B cell (primary cell): ENCODE measurements at regions not wholly inside any gene's neighbourhood (a gene's known extent, or its start where the extent isn't known, plus 50 kb on each side); places are given as distances from the start of the nearest gene placed in this dataset.

Experiments used
- ATAC-seq: fragments of 200-7000 bp; cut with Tn5 transposase; one replicate; pipeline ENCODE4 v1.10.0; 2021; ENCODE audit warnings: low read depth, mild to moderate bottlenecking, moderate number of reproducible peaks, moderate library complexity
- CTCF ChIA-PET: fragments of 350-600 bp; sonication (Branson Sonifier 250); formaldehyde crosslinking; loops from one replicate; lab custom pipeline; 2021; ENCODE audit warnings: antibody characterized with exemption, inconsistent platforms; lab: Charles Lee
- POLR2A ChIA-PET: fragments of 350-600 bp; sonication (Branson Sonifier 250); formaldehyde crosslinking; loops from one replicate; lab custom pipeline; 2021; ENCODE audit warnings: antibody characterized with exemption; lab: Charles Lee
- DNase-seq: peaks from one replicate; pipeline ENCODE4 v3.0.0; 2013
- H2AFZ ChIP-seq: 2 replicates; pipeline ENCODE4 v1.6.1; 2012; ENCODE audit warnings: mild to moderate bottlenecking, low read depth, low read length; ENCODE audit not compliant: insufficient read depth, poor library complexity, severe bottlenecking
- H3K27ac ChIP-seq, 2 donors: 1 replicate in 1 of 2; 2 replicates in 1 of 2; pipeline ENCODE4 v1.5.1; 2012 to 2013; ENCODE audit warnings: low read length in 2 of 2, mild to moderate bottlenecking in 2 of 2, moderate library complexity in 1 of 2
- H3K27me3 ChIP-seq, 4 experiments: fragments of 200-600 bp in 1 of 4; sonication (generic) in 1 of 4; replicated peaks in 1 of 4; 1 replicate in 2 of 4; 2 replicates in 2 of 4; pipeline versions ENCODE4 v1.6.1 to v1.7.0; 2013 to 2016; ENCODE audit warnings: low read length in 3 of 4, mild to moderate bottlenecking in 2 of 4, mixed read lengths in 1 of 4, moderate library complexity in 1 of 4; ENCODE audit not compliant: insufficient read depth in 4 of 4, control insufficient read depth in 3 of 4; ENCODE audit errors: control extremely low read depth in 1 of 4
- H3K36me3 ChIP-seq, 2 experiments: replicated peaks in 1 of 2; 1 replicate in 1 of 2; 2 replicates in 1 of 2; pipeline versions ENCODE4 v1.6.1 to v1.7.1; 2013; ENCODE audit warnings: low read length in 1 of 2; ENCODE audit not compliant: insufficient read depth in 2 of 2, control insufficient read depth in 1 of 2; ENCODE audit errors: control extremely low read depth in 1 of 2, extremely low read depth in 1 of 2
- H3K4me1 ChIP-seq, 2 donors: fragments of 200-600 bp in 1 of 2; sonication (generic) in 1 of 2; 1 replicate in 1 of 2; 2 replicates in 1 of 2; pipeline versions ENCODE4 v1.5.1 to v1.6.1; 2013 to 2017; ENCODE audit warnings: low read length in 2 of 2; ENCODE audit not compliant: control insufficient read depth in 2 of 2, insufficient read depth in 2 of 2
- H3K4me2 ChIP-seq: replicated peaks from 2 replicates; pipeline ENCODE3; 2012; ENCODE audit warnings: mild to moderate bottlenecking, low read depth, low read length; ENCODE audit not compliant: poor library complexity, severe bottlenecking
- H3K4me3 ChIP-seq, 5 experiments: fragments of 200-600 bp in 1 of 5; sonication (generic) in 1 of 5; 1 replicate in 3 of 5; 2 replicates in 2 of 5; pipeline versions ENCODE4 v1.5.1 to v1.7.0; 2011 to 2016; ENCODE audit warnings: low read length in 4 of 5, mild to moderate bottlenecking in 4 of 5, low read depth in 2 of 5, control low read depth in 1 of 5, moderate library complexity in 1 of 5; ENCODE audit not compliant: insufficient read depth in 1 of 5; ENCODE audit errors: control extremely low read depth in 1 of 5, extremely low read depth in 1 of 5
- H3K79me2 ChIP-seq: fragments of 200-600 bp; sonication (generic); one replicate; pipeline ENCODE4 v1.6.0; 2016; ENCODE audit warnings: low read length; ENCODE audit not compliant: control insufficient read depth, insufficient read depth
- H3K9ac ChIP-seq: fragments of 200-600 bp; sonication (generic); 2 replicates; pipeline ENCODE4 v1.6.1; 2017; ENCODE audit warnings: mild to moderate bottlenecking, low read length, moderate library complexity
- H3K9me3 ChIP-seq, 3 donors: one replicate each; pipeline versions ENCODE4 v1.6.1 to v1.7.1; 2013; ENCODE audit warnings: low read length in 2 of 3; ENCODE audit not compliant: control insufficient read depth in 2 of 3, insufficient read depth in 1 of 3; ENCODE audit errors: control extremely low read depth in 1 of 3
- H4K20me1 ChIP-seq: 2 replicates; pipeline ENCODE4 v1.6.0; 2012; ENCODE audit warnings: mild to moderate bottlenecking, low read length; ENCODE audit not compliant: insufficient read depth, control insufficient read depth, poor library complexity, severe bottlenecking
- H3K27ac Mint-ChIP-seq: one replicate; pipeline ENCODE4 v1.8.0; 2021; ENCODE audit warnings: mixed read lengths
- H3K27me3 Mint-ChIP-seq: one replicate; pipeline ENCODE4 v1.8.0; 2021; ENCODE audit warnings: mixed read lengths
- H3K4me1 Mint-ChIP-seq: one replicate; pipeline ENCODE4 v1.8.0; 2021; ENCODE audit warnings: mixed read lengths
- H3K4me3 Mint-ChIP-seq: one replicate; pipeline ENCODE4 v1.8.0; 2021; ENCODE audit warnings: mixed read lengths
- H3K9me3 Mint-ChIP-seq: one replicate; pipeline ENCODE4 v1.8.0; 2022; ENCODE audit warnings: mixed read lengths; ENCODE audit not compliant: insufficient read depth
- CTCF ChIP-seq: fragments of 200-600 bp; IDR thresholded peaks from one replicate; pipeline ENCODE4 v1.8.0; 2022; ENCODE audit warnings: antibody characterized with exemption, mild to moderate bottlenecking
- EZH2 ChIP-seq: IDR thresholded peaks from 2 replicates; pipeline ENCODE4 v1.6.1; 2012; ENCODE audit warnings: borderline replicate concordance, low read depth, mild to moderate bottlenecking, moderate library complexity, low read length; ENCODE audit not compliant: insufficient read depth, poor library complexity, severe bottlenecking
- WGBS: methylation state at CpG from one replicate; pipeline ENCODE4 v1.1.5; 2013; ENCODE audit warnings: missing lambda C conversion rate; ENCODE audit not compliant: insufficient coverage; 5-methylcytosine and 5-hydroxymethylcytosine counted together
- intact Hi-C: fragments of 100-400 bp; cut with micrococcal nuclease; formaldehyde crosslinking; loops from one replicate; pipeline ENCODE4 v1.10.0; 2022

- CTCF ChIA-PET, result no interaction called here
- ATAC-seq (no peak), DNase-seq (no peak)
- no peak overlapping the region for H3K4me3 Mint-ChIP-seq
- H3K4me1 ChIP-seq, result no peaks in the 10 kb centered on the region
- H3K36me3 ChIP-seq, result no peaks in the 10 kb centered on the region
- no peak overlapping the region for H3K4me2 ChIP-seq
- H3K27ac ChIP-seq, result no peak overlapping the region
- H4K20me1 ChIP-seq, result no peaks in the 10 kb centered on the region
- H3K4me3 ChIP-seq, result no peak overlapping the region
- POLR2A ChIA-PET, result no interaction called here
- no CpG with 5 or more reads among the region's 2 CpGs for WGBS
- no peak overlapping the region for H2AFZ ChIP-seq
- H3K27me3 ChIP-seq, result no peaks in the 10 kb centered on the region
- TF ChIP-seq CTCF (no peak), EZH2 (no peak)
- no peak overlapping the region for H3K27ac Mint-ChIP-seq
- H3K9me3 ChIP-seq, result peaks cover 0 to 7% (median 0%) of the 10 kb centered on the region in 3 donors
- no peaks in the 10 kb centered on the region for H3K9me3 Mint-ChIP-seq
- no peaks in the 10 kb centered on the region for H3K79me2 ChIP-seq
- intact Hi-C loops, result no loop called here
- no peak overlapping the region for H3K9ac ChIP-seq
- no peaks in the 10 kb centered on the region for H3K27me3 Mint-ChIP-seq
- no peaks in the 10 kb centered on the region for H3K4me1 Mint-ChIP-seq
Measured at GRCh38 chr4:59058543-59058942, 1948.4 kb upstream of the IGFBP7 start.

- H3K4me3 Mint-ChIP-seq, result no peak overlapping the region
- Histone ChIP-seq H3K9ac (no peak overlapping the region), H3K36me3 (no peaks in the 10 kb centered on the region), H2AFZ (no peak overlapping the region), H3K79me2 (no peaks in the 10 kb centered on the region), H4K20me1 (no peaks in the 10 kb centered on the region), H3K4me3 (no peak overlapping the region), H3K27ac (no peak overlapping the region), H3K27me3 (no peaks in the 10 kb centered on the region), H3K4me1 (no peaks in the 10 kb centered on the region), H3K4me2 (no peak overlapping the region), H3K9me3 (peaks cover 0 to 7% (median 0%) of the 10 kb centered on the region in 3 donors)
- intact Hi-C loops, result no loop called here
- H3K27me3 Mint-ChIP-seq, result no peaks in the 10 kb centered on the region
- CTCF ChIA-PET, result no interaction called here
- TF ChIP-seq EZH2, result no peak
- TF ChIP-seq CTCF, result no peak
- H3K9me3 Mint-ChIP-seq, result no peaks in the 10 kb centered on the region
- H3K27ac Mint-ChIP-seq, result no peak overlapping the region
- no peak for DNase-seq
- WGBS, result 82% methylated on average over 7 of the region's 13 CpGs
- no peak for ATAC-seq
- POLR2A ChIA-PET, result no interaction called here
- no peaks in the 10 kb centered on the region for H3K4me1 Mint-ChIP-seq
Measured at GRCh38 chr4:59060002-59060846, 1950.0 kb upstream of the IGFBP7 start.
